Mammary epithelial cell (primary cell): ENCODE measurements at regions not wholly inside any gene's neighbourhood (a gene's known extent, or its start where the extent isn't known, plus 50 kb on each side); places are given as distances from the start of the nearest gene placed in this dataset.

Experiments used
- CTCF ChIP-seq, 2 donors: IDR thresholded peaks in 1 of 2; conservative IDR thresholded peaks in 1 of 2; 2 replicates each; pipeline ENCODE4 v1.5.1; 2011 to 2012; ENCODE audit warnings: inconsistent platforms in 2 of 2, low read length in 2 of 2, mild to moderate bottlenecking in 2 of 2, control low read depth in 1 of 2, low read depth in 1 of 2; ENCODE audit not compliant: insufficient read depth in 1 of 2; ENCODE audit errors: extremely low read depth in 1 of 2
- EZH2 ChIP-seq: IDR thresholded peaks from 2 replicates; pipeline ENCODE4 v1.6.1; 2012; ENCODE audit warnings: low read length, inconsistent platforms, borderline replicate concordance

- TF ChIP-seq EZH2 (no peak), CTCF (conservative IDR thresholded peaks at IDR 0.05 in 1 of 2, IDR thresholded peaks at IDR 0.05 in 1 of 2; ENCODE audit: extremely low read depth in 1 of 2, insufficient read depth in 1 of 2, low read depth in 1 of 2, low read length in 2 of 2) (no peak)
Observed at GRCh38 chr4:101584306-101584705, 206.2 kb upstream of the BANK1 start.
